Midbrain (tissue), 1 donor: ENCODE measurements at regions not wholly inside any gene's neighbourhood (a gene's known extent, or its start where the extent isn't known, plus 50 kb on each side); places are given as distances from the start of the nearest gene placed in this dataset.
"Not testable (repeated sequence)": the region's sequence is repeated elsewhere in the genome, so short reads cannot be mapped to it uniquely, and the experiment has no call there.

ENCODE experiments used
- DNase-seq: peaks from one replicate; lab custom pipeline; 2025; lab: John Stamatoyannopoulos, UW

DNA sequence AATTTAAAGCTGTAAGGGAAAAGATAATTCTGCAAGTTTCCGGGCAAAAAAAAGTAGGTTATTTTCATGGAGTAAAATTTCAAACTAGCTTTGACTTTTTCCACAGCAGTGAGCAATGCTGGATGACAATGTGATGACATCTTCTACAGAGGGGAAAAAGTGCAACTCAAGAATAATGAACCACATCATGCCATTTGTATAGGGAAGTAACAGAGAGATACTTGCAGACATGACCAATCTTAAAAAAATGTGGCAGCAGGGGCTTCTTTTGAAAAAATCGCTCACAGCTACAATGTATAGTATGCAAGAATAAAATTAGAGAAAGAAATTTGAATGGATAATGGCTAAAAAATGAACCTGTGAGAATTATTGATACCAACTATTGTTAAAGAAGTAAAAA lies 115.5 kb downstream of the DHRS2 start:
- no peak for DNase-seq

DNA sequence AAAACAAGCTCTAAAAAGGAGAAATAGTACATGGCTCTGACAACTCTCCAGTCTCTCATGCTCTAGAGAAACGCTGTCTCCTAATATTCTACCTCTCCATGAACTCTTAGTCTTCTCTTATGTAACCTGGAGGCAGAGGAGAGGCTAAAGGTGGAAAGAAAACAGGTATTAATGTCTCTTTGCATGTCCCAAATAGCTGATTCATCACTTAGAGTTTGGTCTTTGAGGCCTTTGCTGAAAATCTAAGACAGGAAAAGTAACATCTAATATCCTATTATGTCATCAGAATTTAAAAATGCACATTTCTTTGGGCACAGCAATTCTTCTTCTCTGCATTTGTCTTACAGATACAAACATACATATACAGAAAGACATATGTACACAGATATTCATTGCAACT lies 127.2 kb downstream of the DHRS2 start:
- DNase-seq = no peak

DNA sequence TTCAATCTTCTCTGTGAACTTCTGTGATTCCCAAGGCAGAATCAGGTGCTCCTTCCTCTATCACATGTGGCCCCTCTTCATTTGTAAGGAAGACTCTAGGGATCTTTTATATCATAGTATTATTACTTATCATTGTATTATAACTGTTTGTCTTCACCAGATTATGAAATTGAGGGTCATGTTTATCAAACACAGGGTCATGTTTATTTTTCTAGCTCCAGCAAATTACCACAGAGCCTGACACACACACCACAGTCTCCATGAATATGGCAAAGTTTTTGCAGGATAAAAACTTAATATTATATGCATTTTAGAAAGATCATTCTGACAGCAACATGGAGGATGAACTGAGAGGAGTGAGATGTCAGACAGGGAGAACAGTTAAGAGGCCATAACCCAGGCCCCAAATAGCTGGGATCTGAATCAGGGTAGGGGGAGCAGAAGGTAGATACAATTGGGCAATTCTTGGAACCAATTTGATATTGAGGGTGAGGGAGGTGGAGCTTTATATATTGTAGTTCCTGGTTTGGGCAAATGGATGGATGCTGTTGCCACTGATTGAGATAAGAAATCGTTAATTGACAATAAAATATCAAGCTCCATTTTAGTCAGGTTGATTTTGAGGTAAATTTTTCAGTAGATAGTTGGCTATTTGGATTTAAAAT lies 130.7 kb downstream of the DHRS2 start:
- no peak for DNase-seq

GRCh38 chr14:23769221-23769728 lies 133.1 kb downstream of the DHRS2 start:
- not testable (repeated sequence) for DNase-seq

- DNase-seq = no peak
Measured at GRCh38 chr14:23773981-23774380, 137.8 kb downstream of the DHRS2 start.

DNA sequence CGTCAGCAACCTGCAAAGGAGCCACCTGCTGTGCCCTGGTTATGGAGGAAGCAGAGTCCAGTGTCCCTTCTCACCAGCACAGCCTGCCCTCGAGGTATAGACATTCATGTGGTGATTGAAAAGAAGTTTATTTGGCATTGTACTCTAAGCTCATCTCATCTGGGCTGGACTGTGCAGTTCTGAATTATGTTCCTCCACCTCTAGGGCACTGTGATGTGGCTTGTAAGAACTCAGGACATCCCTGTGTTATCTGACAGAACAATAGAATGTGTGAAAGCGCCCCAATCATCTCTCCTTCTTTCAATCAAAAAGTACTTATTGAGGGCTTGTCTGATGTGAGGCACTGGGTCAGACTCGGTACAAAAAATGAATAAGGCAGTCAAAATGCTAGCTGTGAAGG lies 140.1 kb downstream of the DHRS2 start:
- no peak for DNase-seq

DNA sequence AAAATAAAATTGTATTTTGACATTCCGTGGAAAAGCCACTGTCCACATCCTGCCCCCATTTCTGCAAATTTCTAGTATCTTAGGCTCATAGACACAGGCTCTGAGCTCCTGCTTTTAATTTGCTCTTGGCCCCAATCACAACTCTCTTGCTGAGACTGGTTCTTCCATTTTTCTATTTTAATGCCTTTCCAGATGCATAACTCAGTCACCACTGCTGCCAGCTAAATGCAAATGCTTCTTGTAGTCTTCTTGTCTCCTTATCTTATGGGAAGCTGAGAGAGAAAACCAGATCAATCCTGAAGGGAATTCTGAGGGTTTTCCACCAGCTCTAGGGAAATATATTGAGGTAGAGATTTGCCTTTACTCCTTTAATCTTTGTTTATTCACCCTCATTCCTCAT lies 149.0 kb downstream of the DHRS2 start:
- DNase-seq = no peak

GRCh38 chr14:23787436-23787835 lies 151.3 kb downstream of the DHRS2 start:
- DNase-seq = no peak

DNA sequence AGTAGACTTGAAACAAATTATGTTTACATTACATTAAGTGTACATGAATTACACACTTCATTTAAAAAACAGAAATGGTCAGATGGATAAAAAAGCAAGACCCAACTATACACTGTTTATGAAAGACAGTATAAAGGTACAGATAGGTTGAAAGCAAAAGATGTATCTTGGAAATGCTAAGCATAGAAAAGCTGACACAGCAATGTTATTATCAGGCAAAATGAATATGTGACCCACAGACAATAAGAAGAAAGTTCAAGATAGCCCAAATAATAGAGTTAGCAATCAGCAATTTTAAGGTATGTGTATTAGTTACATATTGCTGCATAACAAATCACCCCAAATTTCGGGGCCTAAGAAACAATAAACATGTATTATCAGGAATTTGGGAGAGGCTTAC lies 153.5 kb downstream of the DHRS2 start:
- DNase-seq = no peak

DNA sequence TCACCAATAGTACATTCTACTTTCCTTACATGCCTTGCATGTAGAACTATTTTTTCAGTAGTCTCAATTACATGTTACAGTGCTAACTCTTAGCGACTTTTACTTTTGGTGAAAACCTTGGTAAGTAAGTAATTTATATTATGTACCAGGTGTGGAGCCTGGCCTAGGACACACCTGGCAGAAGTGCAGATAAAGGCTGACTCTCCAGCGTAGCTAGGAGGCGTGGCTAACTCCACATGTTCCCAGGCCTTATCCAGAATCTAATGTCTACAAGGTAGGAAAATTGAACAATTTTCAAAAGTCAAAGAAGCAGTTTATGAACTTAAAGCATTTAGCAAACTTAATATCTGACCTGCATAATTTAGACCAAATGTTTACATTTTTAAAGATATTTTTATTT lies 157.4 kb downstream of the DHRS2 start:
- no peak for DNase-seq

DNA sequence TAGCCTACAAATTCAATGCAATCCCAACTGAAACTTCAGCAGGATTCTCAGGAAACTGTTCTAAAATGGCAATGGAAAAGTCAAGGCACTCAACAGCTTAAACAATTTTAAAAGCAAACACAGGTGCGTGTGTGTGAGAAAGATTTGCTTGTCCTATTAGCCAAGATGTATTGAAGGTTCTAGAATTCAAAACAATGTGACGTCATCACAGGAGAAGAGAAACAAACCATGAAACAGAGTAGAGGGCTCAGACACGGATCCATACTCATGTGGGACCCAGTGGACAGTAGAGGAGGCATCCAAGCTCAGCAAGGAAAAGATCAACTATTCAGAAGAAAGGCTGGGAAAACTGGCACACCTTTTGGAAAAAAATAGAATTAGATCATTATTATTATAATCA lies 152.8 kb upstream of the DHRS4 start:
- DNase-seq = no peak

DNA sequence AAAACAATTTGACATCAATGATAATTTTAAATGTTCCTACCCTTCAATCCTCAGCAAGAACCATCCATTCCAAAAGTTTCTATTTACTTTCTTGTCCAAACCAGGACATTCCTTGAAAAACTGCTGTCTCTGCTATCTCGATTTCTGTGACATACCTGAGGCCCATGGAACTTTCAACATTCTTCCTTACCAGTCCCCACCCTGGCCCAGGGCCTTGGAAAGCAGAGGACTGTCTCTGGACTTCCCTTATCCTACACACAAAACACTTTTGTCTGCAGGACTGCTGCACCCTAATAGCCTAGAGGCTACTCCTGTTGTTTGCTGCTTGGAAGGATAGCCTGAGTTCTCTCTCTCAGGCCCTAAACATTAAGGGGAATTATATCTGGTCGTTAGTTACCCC lies 151.8 kb upstream of the DHRS4 start:
- no peak for DNase-seq

- no peak for DNase-seq
Measured at GRCh38 chr14:23804817-23805216, 148.8 kb upstream of the DHRS4 start.

- DNase-seq = no peak
Measured at GRCh38 chr14:23805761-23806160, 147.8 kb upstream of the DHRS4 start.

- no peak for DNase-seq
Measured at GRCh38 chr14:23814527-23815256, 138.9 kb upstream of the DHRS4 start.

- no peak for DNase-seq
Measured at GRCh38 chr14:23816371-23816770, 137.2 kb upstream of the DHRS4 start.

DNA sequence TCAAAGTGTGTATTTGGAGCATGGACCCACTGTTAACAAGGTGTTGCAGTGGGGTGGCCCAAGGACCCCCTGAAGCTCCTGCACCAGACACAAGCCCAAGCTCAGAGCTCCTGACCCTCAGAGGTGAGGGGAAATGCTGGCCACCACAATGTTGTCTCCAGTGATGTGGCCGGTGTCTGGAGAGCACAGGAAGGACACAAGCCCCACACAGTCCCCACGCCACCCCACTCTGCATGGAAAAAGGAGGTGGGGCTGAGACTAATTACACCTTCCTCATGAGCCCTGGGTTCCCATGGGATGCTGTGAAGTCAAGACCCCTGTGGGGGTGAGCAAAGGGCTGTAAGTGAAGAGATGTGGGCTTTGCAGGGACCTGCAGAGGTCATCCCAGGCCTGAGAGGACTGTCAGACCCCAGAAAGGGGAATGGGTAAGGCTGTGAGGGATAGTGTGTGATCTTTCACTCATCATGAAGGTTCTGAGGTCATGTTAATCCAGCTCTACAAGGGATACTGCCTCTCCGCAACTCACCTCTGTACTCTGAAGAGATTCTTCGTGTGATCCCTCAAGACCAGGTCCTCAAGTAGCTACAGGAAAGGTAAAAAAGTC lies 136.3 kb upstream of the DHRS4 start:
- DNase-seq = no peak

DNA sequence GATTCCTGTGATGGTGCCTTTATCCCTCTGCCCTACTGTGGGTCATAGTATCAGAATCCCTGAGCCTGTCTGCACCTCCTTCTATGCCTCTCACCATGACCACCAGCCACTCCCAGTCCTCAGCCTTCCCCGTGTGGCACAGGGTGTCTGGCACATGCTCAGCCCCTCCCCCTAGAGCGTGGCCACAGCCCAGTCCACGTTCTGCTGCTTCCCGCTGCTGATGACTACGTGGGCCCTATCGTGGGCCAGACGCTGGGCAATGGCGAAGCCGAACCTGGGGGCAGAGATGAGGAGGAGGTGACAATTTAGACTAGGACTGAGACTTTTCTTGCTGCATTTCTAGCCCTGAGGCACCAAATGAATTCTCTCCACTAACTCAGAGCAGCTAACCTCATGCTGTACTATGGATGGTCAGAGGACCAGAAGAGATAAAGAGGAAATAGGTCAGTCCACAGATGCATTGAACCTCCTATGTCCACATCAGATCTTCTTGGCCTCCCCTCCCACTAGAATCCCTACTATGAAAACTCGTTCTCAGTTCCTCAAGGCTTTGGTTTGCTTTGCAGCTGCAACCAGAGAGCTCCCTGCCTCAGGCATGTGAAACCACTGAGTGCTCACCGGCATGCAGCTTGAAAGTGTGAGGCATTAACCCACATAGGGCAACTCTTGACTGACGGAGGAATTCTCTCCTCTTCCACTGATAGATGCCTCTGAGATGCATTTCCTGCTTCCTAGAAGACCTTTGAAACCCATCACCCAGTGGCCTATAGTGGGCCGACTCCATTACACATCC lies 126.3 kb upstream of the DHRS4 start:
- no peak for DNase-seq

- DNase-seq = no peak
Measured at GRCh38 chr14:23828001-23828400, 125.6 kb upstream of the DHRS4 start.

- peak; percentile 6 for DNase-seq
Measured at GRCh38 chr14:23828616-23829015, 125.0 kb upstream of the DHRS4 start.

- no peak for DNase-seq
Measured at GRCh38 chr14:23829736-23830471, 123.7 kb upstream of the DHRS4 start.

DNA sequence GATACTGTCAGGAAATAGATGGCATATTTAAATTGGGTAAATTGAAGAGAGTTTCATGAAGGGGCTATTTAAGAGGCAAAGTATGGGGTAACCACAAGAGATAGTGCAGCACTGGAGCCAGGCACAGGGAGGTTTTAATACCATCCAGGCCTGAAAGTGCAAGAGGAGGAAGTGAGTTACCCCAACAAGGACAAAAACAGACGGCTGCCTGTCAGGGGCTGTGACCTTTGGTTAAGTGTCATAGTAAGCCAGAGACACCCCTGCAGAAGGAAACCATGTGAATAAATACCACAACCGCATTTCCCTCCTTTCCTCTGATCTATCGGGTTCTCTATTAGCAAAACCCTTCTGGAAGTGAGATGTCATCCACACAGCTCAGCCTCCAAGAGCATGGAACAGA lies 122.0 kb upstream of the DHRS4 start:
- peak; percentile 5 for DNase-seq
